ENCODE measurements at regions not wholly inside any gene's neighbourhood (a gene's known extent, or its start where the extent isn't known, plus 50 kb on each side); places are given as distances from the start of the nearest gene placed in this dataset.
A peak's percentile ranks its signal among the peaks of the same experiment; 100 is the strongest.
"Not testable (repeated sequence)": the region's sequence is repeated elsewhere in the genome, so short reads cannot be mapped to it uniquely, and the experiment has no call there.

GRCh38 chr3:104316118-104316517 is 1050.6 kb upstream of the ALCAM start:
- Histone ChIP-seq H3K9me3 (ENCODE audit: control insufficient read depth, insufficient read depth, low read depth, low read length) (peaks cover 3% of the 10 kb centered on the region; the same call in 1 of the 2 replicates), H3K27ac (ENCODE audit: low read depth, low read length) (no peak overlapping the region), H3K27me3 (ENCODE audit: control insufficient read depth, insufficient read depth, low read length) (no peaks in the 10 kb centered on the region), H3K36me3 (ENCODE audit: control insufficient read depth, insufficient read depth, low read length) (peaks cover 6% of the 10 kb centered on the region; the same call in 1 of the 2 replicates), H3K4me1 (ENCODE audit: control insufficient read depth, insufficient read depth, low read length) (no peaks in the 10 kb centered on the region), H3K4me3 (ENCODE audit: low read depth, low read length) (no peak overlapping the region), H3K9ac (ENCODE audit: low read length) (no peak overlapping the region)

DNA sequence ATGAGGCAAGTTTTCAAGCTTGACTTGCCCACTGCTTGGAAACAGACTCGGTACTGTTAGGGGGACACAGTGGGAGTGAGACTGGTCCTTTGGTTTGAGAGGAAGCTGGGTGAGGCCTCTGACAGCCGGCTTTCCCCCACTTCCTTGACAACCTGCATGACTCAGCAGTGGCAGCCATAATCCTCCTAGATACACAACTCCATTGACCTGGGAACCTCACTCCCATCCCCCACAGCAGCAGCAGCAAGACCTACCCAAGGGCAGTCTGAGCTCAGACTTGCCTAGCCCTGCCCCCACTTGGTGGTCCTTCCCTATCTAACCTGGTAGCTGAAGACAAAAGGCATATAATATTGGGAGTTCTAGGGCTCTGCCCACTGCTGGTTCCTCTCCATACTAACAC is 1043.5 kb upstream of the ALCAM start:
- H3K4me1 ChIP-seq (ENCODE audit: control insufficient read depth, insufficient read depth, low read length) = peaks cover 13% of the 10 kb centered on the region; the same call in 1 of the 2 replicates
- no peaks in the 10 kb centered on the region for H3K27me3 ChIP-seq (ENCODE audit: control insufficient read depth, insufficient read depth, low read length)
- peak overlapping the region; percentile 44 for H3K9ac ChIP-seq (ENCODE audit: low read length)
- H3K9me3 ChIP-seq (ENCODE audit: control insufficient read depth, insufficient read depth, low read depth, low read length) = peaks cover 29% of the 10 kb centered on the region
- H3K36me3 ChIP-seq (ENCODE audit: control insufficient read depth, insufficient read depth, low read length) = peaks cover 8% of the 10 kb centered on the region; the same call in 1 of the 2 replicates
- no peak overlapping the region for H3K4me3 ChIP-seq (ENCODE audit: low read depth, low read length)
- H3K27ac ChIP-seq (ENCODE audit: low read depth, low read length) = peak overlapping the region; percentile 55; the same call in 1 of the 2 replicates

DNA sequence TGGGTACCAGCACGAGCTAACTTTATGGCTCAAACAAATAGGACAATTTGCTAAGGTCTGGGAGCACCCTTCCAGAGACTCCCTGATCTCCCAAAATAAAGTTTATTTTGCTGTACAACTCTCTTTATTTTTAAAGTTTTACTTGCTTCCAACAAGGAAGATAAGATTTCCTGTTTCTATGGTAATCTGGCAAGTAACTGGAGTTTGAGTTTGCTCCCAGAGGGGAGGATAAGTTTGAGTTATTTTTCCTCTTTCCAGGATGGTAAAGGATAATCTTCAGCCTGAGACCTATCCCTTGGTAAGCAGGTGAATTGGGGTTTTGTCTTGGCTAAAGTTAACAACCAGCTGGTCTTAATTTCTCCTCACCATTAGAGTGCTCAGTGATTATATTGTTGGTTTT is 1019.4 kb upstream of the ALCAM start:
- Histone ChIP-seq H3K36me3 (ENCODE audit: control insufficient read depth, insufficient read depth, low read length) (peaks cover 7% of the 10 kb centered on the region; the same call in 1 of the 2 replicates), H3K4me3 (ENCODE audit: low read depth, low read length) (no peak overlapping the region), H3K27ac (ENCODE audit: low read depth, low read length) (no peak overlapping the region), H3K9ac (ENCODE audit: low read length) (no peak overlapping the region), H3K9me3 (ENCODE audit: control insufficient read depth, insufficient read depth, low read depth, low read length) (peaks cover 9% of the 10 kb centered on the region), H3K27me3 (ENCODE audit: control insufficient read depth, insufficient read depth, low read length) (no peaks in the 10 kb centered on the region), H3K4me1 (ENCODE audit: control insufficient read depth, insufficient read depth, low read length) (peaks cover 4% of the 10 kb centered on the region; the same call in 1 of the 2 replicates)

DNA sequence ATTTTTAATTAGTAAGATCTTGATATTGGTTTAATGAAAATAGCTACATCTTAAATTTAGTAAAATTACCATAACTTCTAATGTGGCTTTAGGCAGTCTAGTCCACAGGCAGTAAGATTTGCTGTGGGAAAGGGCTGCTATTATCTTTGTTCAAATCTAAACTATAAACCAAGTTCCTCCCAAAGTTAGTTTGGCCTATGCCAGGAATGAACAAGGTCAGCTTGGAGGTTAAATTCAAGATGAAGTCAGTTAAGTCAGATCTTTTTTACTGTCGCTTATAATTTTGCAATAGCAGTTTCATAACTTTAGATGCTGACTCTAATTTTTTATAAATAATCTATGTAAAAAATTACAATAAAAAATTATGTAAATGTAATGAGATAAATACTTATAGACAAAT is 1016.9 kb upstream of the ALCAM start:
- Histone ChIP-seq H3K27me3 (ENCODE audit: control insufficient read depth, insufficient read depth, low read length) (no peaks in the 10 kb centered on the region), H3K36me3 (ENCODE audit: control insufficient read depth, insufficient read depth, low read length) (peaks cover 18% of the 10 kb centered on the region; the same call in 1 of the 2 replicates), H3K9ac (ENCODE audit: low read length) (no peak overlapping the region), H3K9me3 (ENCODE audit: control insufficient read depth, insufficient read depth, low read depth, low read length) (peaks cover 19% of the 10 kb centered on the region), H3K4me3 (ENCODE audit: low read depth, low read length) (no peak overlapping the region), H3K4me1 (ENCODE audit: control insufficient read depth, insufficient read depth, low read length) (peaks cover 4% of the 10 kb centered on the region; the same call in 1 of the 2 replicates), H3K27ac (ENCODE audit: low read depth, low read length) (no peak overlapping the region)

GRCh38 chr3:104353951-104354350 is 1012.8 kb upstream of the ALCAM start:
- Histone ChIP-seq H3K36me3 (ENCODE audit: control insufficient read depth, insufficient read depth, low read length) (peaks cover 25% of the 10 kb centered on the region; the same call in 1 of the 2 replicates), H3K9me3 (ENCODE audit: control insufficient read depth, insufficient read depth, low read depth, low read length) (peaks cover 19% of the 10 kb centered on the region), H3K4me1 (ENCODE audit: control insufficient read depth, insufficient read depth, low read length) (no peaks in the 10 kb centered on the region), H3K27me3 (ENCODE audit: control insufficient read depth, insufficient read depth, low read length) (no peaks in the 10 kb centered on the region), H3K4me3 (ENCODE audit: low read depth, low read length) (no peak overlapping the region), H3K27ac (ENCODE audit: low read depth, low read length) (no peak overlapping the region), H3K9ac (ENCODE audit: low read length) (no peak overlapping the region)

- Histone ChIP-seq H3K4me1 (ENCODE audit: control insufficient read depth, insufficient read depth, low read length) (no peaks in the 10 kb centered on the region), H3K9me3 (ENCODE audit: control insufficient read depth, insufficient read depth, low read depth, low read length) (no peaks in the 10 kb centered on the region), H3K9ac (ENCODE audit: low read length) (no peak overlapping the region), H3K27me3 (ENCODE audit: control insufficient read depth, insufficient read depth, low read length) (no peaks in the 10 kb centered on the region), H3K36me3 (ENCODE audit: control insufficient read depth, insufficient read depth, low read length) (peaks cover 10% of the 10 kb centered on the region; the same call in 1 of the 2 replicates), H3K27ac (ENCODE audit: low read depth, low read length) (no peak overlapping the region; the same call in 1 of the 2 replicates), H3K4me3 (ENCODE audit: low read depth, low read length) (no peak overlapping the region)
These were observed 1007.2 kb upstream of the ALCAM start for GRCh38 chr3:104359546-104359945.

- H3K27me3 ChIP-seq (ENCODE audit: control insufficient read depth, insufficient read depth, low read length) = no peaks in the 10 kb centered on the region
- no peak overlapping the region for H3K4me3 ChIP-seq (ENCODE audit: low read depth, low read length)
- H3K27ac ChIP-seq (ENCODE audit: low read depth, low read length) = no peak overlapping the region; the same call in 1 of the 2 replicates
- peaks cover 10% of the 10 kb centered on the region; the same call in 1 of the 2 replicates for H3K36me3 ChIP-seq (ENCODE audit: control insufficient read depth, insufficient read depth, low read length)
- no peaks in the 10 kb centered on the region for H3K4me1 ChIP-seq (ENCODE audit: control insufficient read depth, insufficient read depth, low read length)
- no peak overlapping the region for H3K9ac ChIP-seq (ENCODE audit: low read length)
- no peaks in the 10 kb centered on the region for H3K9me3 ChIP-seq (ENCODE audit: control insufficient read depth, insufficient read depth, low read depth, low read length)
These were observed 1006.7 kb upstream of the ALCAM start for GRCh38 chr3:104360038-104360437.

DNA sequence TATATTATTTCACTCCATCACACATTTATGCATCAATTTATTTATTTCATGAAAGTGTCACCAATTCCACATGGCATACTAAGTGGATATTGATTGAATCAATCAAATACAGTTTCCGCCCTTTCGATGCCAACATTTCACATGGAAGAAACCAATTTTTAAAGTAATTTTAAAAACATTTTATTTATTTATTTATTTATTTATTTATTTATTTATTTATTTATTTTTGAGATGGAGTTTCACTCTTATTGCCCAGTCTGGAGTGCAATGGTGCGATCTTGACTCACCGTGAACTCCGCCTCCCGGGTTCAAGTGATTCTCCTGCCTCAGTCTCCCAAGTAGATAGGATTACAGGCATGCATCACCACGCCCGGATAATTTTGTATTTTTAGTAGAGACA is 1005.0 kb upstream of the ALCAM start:
- not testable (repeated sequence) for H3K4me3 ChIP-seq (ENCODE audit: low read depth, low read length); H3K27ac ChIP-seq (ENCODE audit: low read depth, low read length); H3K9ac ChIP-seq (ENCODE audit: low read length); H3K4me1 ChIP-seq (ENCODE audit: control insufficient read depth, insufficient read depth, low read length); H3K9me3 ChIP-seq (ENCODE audit: control insufficient read depth, insufficient read depth, low read depth, low read length); H3K27me3 ChIP-seq (ENCODE audit: control insufficient read depth, insufficient read depth, low read length)
- peaks cover 10% of the 10 kb centered on the region; the same call in 1 of the 2 replicates for H3K36me3 ChIP-seq (ENCODE audit: control insufficient read depth, insufficient read depth, low read length)

- no peak overlapping the region for H3K27ac ChIP-seq (ENCODE audit: low read depth, low read length)
- H3K4me1 ChIP-seq (ENCODE audit: control insufficient read depth, insufficient read depth, low read length) = no peaks in the 10 kb centered on the region
- no peaks in the 10 kb centered on the region for H3K27me3 ChIP-seq (ENCODE audit: control insufficient read depth, insufficient read depth, low read length)
- peaks cover 10% of the 10 kb centered on the region; the same call in 1 of the 2 replicates for H3K36me3 ChIP-seq (ENCODE audit: control insufficient read depth, insufficient read depth, low read length)
- H3K9ac ChIP-seq (ENCODE audit: low read length) = no peak overlapping the region
- H3K9me3 ChIP-seq (ENCODE audit: control insufficient read depth, insufficient read depth, low read depth, low read length) = no peaks in the 10 kb centered on the region
- H3K4me3 ChIP-seq (ENCODE audit: low read depth, low read length) = no peak overlapping the region
These were observed 1004.4 kb upstream of the ALCAM start for GRCh38 chr3:104362319-104362718.

- no peak overlapping the region for H3K27ac ChIP-seq (ENCODE audit: low read depth, low read length)
- no peaks in the 10 kb centered on the region for H3K27me3 ChIP-seq (ENCODE audit: control insufficient read depth, insufficient read depth, low read length)
- H3K9me3 ChIP-seq (ENCODE audit: control insufficient read depth, insufficient read depth, low read depth, low read length) = no peaks in the 10 kb centered on the region
- no peak overlapping the region for H3K9ac ChIP-seq (ENCODE audit: low read length)
- H3K4me3 ChIP-seq (ENCODE audit: low read depth, low read length) = no peak overlapping the region
- H3K36me3 ChIP-seq (ENCODE audit: control insufficient read depth, insufficient read depth, low read length) = no peaks in the 10 kb centered on the region; the same call in 1 of the 2 replicates
- no peaks in the 10 kb centered on the region for H3K4me1 ChIP-seq (ENCODE audit: control insufficient read depth, insufficient read depth, low read length)
These were observed 999.7 kb upstream of the ALCAM start for GRCh38 chr3:104367000-104367399.

- Histone ChIP-seq H3K36me3 (ENCODE audit: control insufficient read depth, insufficient read depth, low read length) (no peaks in the 10 kb centered on the region), H3K27me3 (ENCODE audit: control insufficient read depth, insufficient read depth, low read length) (no peaks in the 10 kb centered on the region), H3K9ac (ENCODE audit: low read length) (no peak overlapping the region), H3K9me3 (ENCODE audit: control insufficient read depth, insufficient read depth, low read depth, low read length) (no peaks in the 10 kb centered on the region), H3K27ac (ENCODE audit: low read depth, low read length) (no peak overlapping the region), H3K4me3 (ENCODE audit: low read depth, low read length) (no peak overlapping the region), H3K4me1 (ENCODE audit: control insufficient read depth, insufficient read depth, low read length) (no peaks in the 10 kb centered on the region)
These were observed 997.9 kb upstream of the ALCAM start for GRCh38 chr3:104368760-104369159.
